Esophagus muscularis mucosa (tissue), 4 donors: ENCODE measurements at regions not wholly inside any gene's neighbourhood (a gene's known extent, or its start where the extent isn't known, plus 50 kb on each side); places are given as distances from the start of the nearest gene placed in this dataset.

Experiments
- DNase-seq: peaks from one replicate; pipeline ENCODE4 v3.0.0-alpha.2; 2017; ENCODE audit errors: extremely low spot score
- H3K27ac ChIP-seq, 4 donors: fragments of 200-600 bp; sonication (generic); replicated peaks in 1 of 4; 1 replicate in 3 of 4; 2 replicates in 1 of 4; pipeline ENCODE4 v1.5.1; 2016 to 2019; ENCODE audit warnings: mild to moderate bottlenecking in 1 of 4
- H3K27me3 ChIP-seq, 4 donors: fragments of 200-600 bp; sonication (generic); one replicate each; pipeline versions ENCODE4 v1.5.1 to v1.6.0; 2016 to 2019
- H3K36me3 ChIP-seq, 4 donors: fragments of 200-600 bp; sonication (generic); one replicate each; pipeline ENCODE4 v1.5.1; 2016 to 2019
- H3K4me1 ChIP-seq, 4 donors: fragments of 200-600 bp; sonication (generic); one replicate each; pipeline ENCODE4 v1.5.1; 2016 to 2019
- H3K4me3 ChIP-seq, 4 donors: fragments of 200-600 bp; sonication (generic); 1 replicate in 2 of 4; 2 replicates in 2 of 4; pipeline ENCODE4 v1.5.1; 2016 to 2019; ENCODE audit warnings: mild to moderate bottlenecking in 4 of 4, moderate library complexity in 1 of 4
- H3K9me3 ChIP-seq, 4 donors: fragments of 200-600 bp; sonication (generic); 1 replicate in 3 of 4; 2 replicates in 1 of 4; pipeline ENCODE4 v1.5.1; 2016 to 2019
- CTCF ChIP-seq, 3 experiments: fragments of 200-600 bp in 2 of 3; fragments of 450-650 bp in 1 of 3; sonication (generic) in 2 of 3; IDR thresholded peaks; one replicate each; pipeline ENCODE4 v1.5.1; 2017 to 2019; ENCODE audit warnings: antibody characterized with exemption in 3 of 3, mild to moderate bottlenecking in 2 of 3, moderate library complexity in 1 of 3
- EP300 ChIP-seq: sonication (generic); formaldehyde crosslinking; IDR thresholded peaks from one replicate; pipeline ENCODE4 v1.6.1; 2017; ENCODE audit warnings: antibody characterized with exemption
- POLR2A ChIP-seq: fragments of 450-650 bp; IDR thresholded peaks from one replicate; pipeline ENCODE4 v1.6.1; 2017; ENCODE audit warnings: antibody characterized with exemption, moderate library complexity, mild to moderate bottlenecking, low read depth
- POLR2AphosphoS5 ChIP-seq, 2 donors: sonication (generic); formaldehyde crosslinking; IDR thresholded peaks; one replicate each; pipeline ENCODE4 v1.6.1; 2017; ENCODE audit warnings: antibody characterized with exemption in 2 of 2
- WGBS: methylation state at CpG from one replicate; pipeline ENCODE4 v1.1.5; 2018; 5-methylcytosine and 5-hydroxymethylcytosine counted together
- intact Hi-C: fragments of 100-400 bp; cut with DNase I; formaldehyde crosslinking; loops from one replicate; pipeline ENCODE4 v1.15.1; 2023

DNA sequence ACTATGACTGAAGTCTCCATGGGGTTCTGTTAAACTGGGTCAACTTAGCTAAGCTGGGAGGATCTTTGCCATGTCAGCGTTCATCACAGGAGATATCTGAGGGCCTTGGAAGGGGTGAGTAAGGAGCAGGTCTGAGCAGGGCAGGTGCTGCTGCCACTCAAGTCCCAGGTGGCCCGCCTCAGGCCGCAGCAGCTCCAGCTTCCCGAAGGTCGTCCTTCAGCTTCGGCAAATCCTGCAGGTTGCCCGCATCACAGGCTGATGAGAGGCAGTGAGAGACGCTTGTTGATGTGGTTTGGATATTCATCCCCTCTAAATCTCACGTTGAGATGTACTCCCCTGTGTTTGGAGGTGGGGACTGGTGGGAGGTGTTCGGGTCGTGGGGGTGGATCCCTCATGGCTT lies 166.6 kb downstream of the VAPA start:
- H3K27ac ChIP-seq, result no peak overlapping the region
- H3K4me1 ChIP-seq, result no peaks in the 10 kb centered on the region
- 93% methylated on average over 10 of the region's 11 CpGs for WGBS
- no peaks in the 10 kb centered on the region for H3K27me3 ChIP-seq
- DNase-seq, result no peak
- no peak overlapping the region for H3K4me3 ChIP-seq
- intact Hi-C loops, result no loop called here
- no peak for TF ChIP-seq CTCF (IDR thresholded peaks at IDR 0.05)
- TF ChIP-seq POLR2AphosphoS5 (IDR thresholded peaks at IDR 0.05), result no peak
- no peak for TF ChIP-seq EP300
- TF ChIP-seq POLR2A, result no peak
- H3K36me3 ChIP-seq, result no peaks in the 10 kb centered on the region
- H3K9me3 ChIP-seq, result peaks cover 0 to 16% (median 9%) of the 10 kb centered on the region in 4 donors

- H3K27me3 ChIP-seq, result no peaks in the 10 kb centered on the region
- H3K27ac ChIP-seq, result no peak overlapping the region
- no peak overlapping the region for H3K4me3 ChIP-seq
- DNase-seq, result no peak
- 85% methylated on average over 4 of the region's 4 CpGs for WGBS
- intact Hi-C loops, result no loop called here
- no peaks in the 10 kb centered on the region for H3K36me3 ChIP-seq
- no peak for TF ChIP-seq POLR2AphosphoS5 (IDR thresholded peaks at IDR 0.05)
- no peak for TF ChIP-seq POLR2A
- no peak for TF ChIP-seq CTCF (IDR thresholded peaks at IDR 0.05)
- TF ChIP-seq EP300, result no peak
- peaks cover 0 to 16% (median 9%) of the 10 kb centered on the region in 4 donors for H3K9me3 ChIP-seq
- no peaks in the 10 kb centered on the region for H3K4me1 ChIP-seq
These were observed 167.7 kb downstream of the VAPA start for GRCh38 chr18:10081492-10081891.

GRCh38 chr18:10085416-10085815 lies 171.6 kb downstream of the VAPA start:
- H3K9me3 ChIP-seq, result peaks cover 0 to 16% (median 9%) of the 10 kb centered on the region in 4 donors
- intact Hi-C loops, result no loop called here

GRCh38 chr18:10085876-10086275 lies 172.1 kb downstream of the VAPA start:
- 81% methylated on average over 3 of the region's 3 CpGs for WGBS
- H3K9me3 ChIP-seq, result peaks cover 0 to 16% (median 9%) of the 10 kb centered on the region in 4 donors
- TF ChIP-seq EP300 (no peak), POLR2AphosphoS5 (IDR thresholded peaks at IDR 0.05) (no peak), CTCF (IDR thresholded peaks at IDR 0.05) (no peak), POLR2A (no peak)
- no peak overlapping the region for H3K27ac ChIP-seq
- no peak for DNase-seq
- no peak overlapping the region for H3K4me3 ChIP-seq
- no peaks in the 10 kb centered on the region for H3K27me3 ChIP-seq
- intact Hi-C loops, result no loop called here
- H3K36me3 ChIP-seq, result no peaks in the 10 kb centered on the region
- no peaks in the 10 kb centered on the region for H3K4me1 ChIP-seq

More at GRCh38 chr18:10085416-10085815, 171.6 kb downstream of the VAPA start:
- H3K36me3 ChIP-seq, result no peaks in the 10 kb centered on the region
- no peaks in the 10 kb centered on the region for H3K4me1 ChIP-seq
- TF ChIP-seq POLR2A (no peak), POLR2AphosphoS5 (IDR thresholded peaks at IDR 0.05) (peak in 1 of 2 donors; percentile 4)
- H3K4me3 ChIP-seq, result no peak overlapping the region
- no peak overlapping the region for H3K27ac ChIP-seq
- no peak for DNase-seq
- 74% methylated on average over 4 of the region's 4 CpGs for WGBS
- H3K27me3 ChIP-seq, result no peaks in the 10 kb centered on the region

- H3K27me3 ChIP-seq, result no peaks in the 10 kb centered on the region
- H3K9me3 ChIP-seq, result peaks cover 0 to 16% (median 9%) of the 10 kb centered on the region in 4 donors
These were observed 172.8 kb downstream of the VAPA start for GRCh38 chr18:10086458-10087210.

More at GRCh38 chr18:10086458-10087210, 172.8 kb downstream of the VAPA start:
- Histone ChIP-seq H3K4me3 (no peak overlapping the region), H3K4me1 (no peaks in the 10 kb centered on the region), H3K27ac (no peak overlapping the region), H3K36me3 (no peaks in the 10 kb centered on the region)
- no peak for DNase-seq
- TF ChIP-seq CTCF (IDR thresholded peaks at IDR 0.05) (no peak), POLR2A (no peak), EP300 (no peak), POLR2AphosphoS5 (IDR thresholded peaks at IDR 0.05) (no peak)
- WGBS, result 90% methylated on average over 13 of the region's 13 CpGs
- intact Hi-C loops, result no loop called here
